Erythroblast (primary cell): ENCODE measurements at regions not wholly inside any gene's neighbourhood (a gene's known extent, or its start where the extent isn't known, plus 50 kb on each side); places are given as distances from the start of the nearest gene placed in this dataset.

Experiments used
- GATA1 ChIP-seq: IDR thresholded peaks from 2 replicates; pipeline ENCODE4 v1.6.1; 2011; ENCODE audit warnings: low read depth, mild to moderate bottlenecking, control low read depth, low read length, moderate library complexity
- POLR2A ChIP-seq: IDR thresholded peaks from 2 replicates; pipeline ENCODE4 v1.6.1; 2011; ENCODE audit warnings: mild to moderate bottlenecking, low read length

- TF ChIP-seq POLR2A = no peak
- no peak for TF ChIP-seq GATA1
Observed at GRCh38 chr20:60160451-60161145, 202.4 kb downstream of the CDH26 start.
